ENCODE measurements at regions not wholly inside any gene's neighbourhood (a gene's known extent, or its start where the extent isn't known, plus 50 kb on each side); places are given as distances from the start of the nearest gene placed in this dataset.

DNA sequence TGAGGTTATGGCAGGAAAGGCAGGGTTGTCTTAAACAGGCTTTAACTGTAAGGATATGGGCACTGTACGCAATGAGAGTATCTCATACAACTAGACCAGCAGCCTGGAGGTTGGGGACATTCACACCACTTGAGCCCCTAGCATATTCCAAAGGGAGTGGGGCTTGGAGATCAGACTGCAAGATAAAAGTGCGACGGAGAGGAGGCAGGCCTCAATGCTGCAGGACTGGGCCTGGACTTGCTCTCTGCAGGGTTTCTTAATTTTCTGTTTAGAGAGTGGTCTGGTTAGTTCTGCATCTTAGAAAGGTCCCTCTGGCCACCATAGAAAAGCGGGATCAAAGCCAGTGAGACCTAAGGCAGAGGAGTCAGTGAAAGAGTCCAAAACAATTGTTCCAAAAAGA is 357.7 kb upstream of the NR2F2 start:
- TF ChIP-seq, protein P1, sequence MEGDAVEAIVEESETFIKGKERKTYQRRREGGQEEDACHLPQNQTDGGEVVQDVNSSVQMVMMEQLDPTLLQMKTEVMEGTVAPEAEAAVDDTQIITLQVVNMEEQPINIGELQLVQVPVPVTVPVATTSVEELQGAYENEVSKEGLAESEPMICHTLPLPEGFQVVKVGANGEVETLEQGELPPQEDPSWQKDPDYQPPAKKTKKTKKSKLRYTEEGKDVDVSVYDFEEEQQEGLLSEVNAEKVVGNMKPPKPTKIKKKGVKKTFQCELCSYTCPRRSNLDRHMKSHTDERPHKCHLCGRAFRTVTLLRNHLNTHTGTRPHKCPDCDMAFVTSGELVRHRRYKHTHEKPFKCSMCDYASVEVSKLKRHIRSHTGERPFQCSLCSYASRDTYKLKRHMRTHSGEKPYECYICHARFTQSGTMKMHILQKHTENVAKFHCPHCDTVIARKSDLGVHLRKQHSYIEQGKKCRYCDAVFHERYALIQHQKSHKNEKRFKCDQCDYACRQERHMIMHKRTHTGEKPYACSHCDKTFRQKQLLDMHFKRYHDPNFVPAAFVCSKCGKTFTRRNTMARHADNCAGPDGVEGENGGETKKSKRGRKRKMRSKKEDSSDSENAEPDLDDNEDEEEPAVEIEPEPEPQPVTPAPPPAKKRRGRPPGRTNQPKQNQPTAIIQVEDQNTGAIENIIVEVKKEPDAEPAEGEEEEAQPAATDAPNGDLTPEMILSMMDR (IDR thresholded peaks at IDR 0.05): no peak
- no peak for TF ChIP-seq POLR2A (IDR thresholded peaks at IDR 0.05)
